OCI-LY1 (cell line): ENCODE measurements at regions not wholly inside any gene's neighbourhood (a gene's known extent, or its start where the extent isn't known, plus 50 kb on each side); places are given as distances from the start of the nearest gene placed in this dataset.

ENCODE experiments used
- EZH2 ChIP-seq: fragments of 200-600 bp; sonication (generic), shearing (Covaris generic); IDR thresholded peaks from 2 replicates; pipeline ENCODE4 v1.8.0; 2017; ENCODE audit warnings: borderline replicate concordance, mixed run types, mild to moderate bottlenecking, antibody characterized with exemption, low read length, moderate library complexity, mixed read lengths
- TF ChIP-seq, protein P1 (sequence below): fragments of 200-600 bp; sonication (generic), shearing (Covaris generic); IDR thresholded peaks from 2 replicates; pipeline ENCODE4 v1.5.1; 2017; ENCODE audit warnings: mild to moderate bottlenecking, antibody characterized with exemption, low read length, moderate library complexity, mixed read lengths

DNA sequence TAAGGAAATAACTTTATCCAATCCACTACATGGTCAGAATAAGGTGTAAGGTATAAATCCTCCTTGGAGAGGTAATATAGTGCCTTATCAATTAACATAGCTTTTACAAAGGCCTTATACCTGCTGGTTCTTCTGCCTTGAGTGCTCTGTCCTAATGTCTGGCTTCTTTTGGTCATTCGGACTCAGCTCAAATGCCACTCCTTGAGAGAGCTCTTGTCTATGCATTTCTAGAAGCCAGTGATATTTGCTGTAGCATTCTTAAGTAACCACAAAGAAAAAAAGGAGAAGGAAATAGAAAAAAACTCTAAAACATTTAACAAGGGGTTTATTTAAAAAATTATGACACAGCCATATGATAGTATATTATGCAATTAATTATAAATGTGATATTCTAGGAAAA lies 444.8 kb upstream of the SLIT2 start:
- TF ChIP-seq, protein P1, sequence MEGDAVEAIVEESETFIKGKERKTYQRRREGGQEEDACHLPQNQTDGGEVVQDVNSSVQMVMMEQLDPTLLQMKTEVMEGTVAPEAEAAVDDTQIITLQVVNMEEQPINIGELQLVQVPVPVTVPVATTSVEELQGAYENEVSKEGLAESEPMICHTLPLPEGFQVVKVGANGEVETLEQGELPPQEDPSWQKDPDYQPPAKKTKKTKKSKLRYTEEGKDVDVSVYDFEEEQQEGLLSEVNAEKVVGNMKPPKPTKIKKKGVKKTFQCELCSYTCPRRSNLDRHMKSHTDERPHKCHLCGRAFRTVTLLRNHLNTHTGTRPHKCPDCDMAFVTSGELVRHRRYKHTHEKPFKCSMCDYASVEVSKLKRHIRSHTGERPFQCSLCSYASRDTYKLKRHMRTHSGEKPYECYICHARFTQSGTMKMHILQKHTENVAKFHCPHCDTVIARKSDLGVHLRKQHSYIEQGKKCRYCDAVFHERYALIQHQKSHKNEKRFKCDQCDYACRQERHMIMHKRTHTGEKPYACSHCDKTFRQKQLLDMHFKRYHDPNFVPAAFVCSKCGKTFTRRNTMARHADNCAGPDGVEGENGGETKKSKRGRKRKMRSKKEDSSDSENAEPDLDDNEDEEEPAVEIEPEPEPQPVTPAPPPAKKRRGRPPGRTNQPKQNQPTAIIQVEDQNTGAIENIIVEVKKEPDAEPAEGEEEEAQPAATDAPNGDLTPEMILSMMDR: no peak
- no peak for TF ChIP-seq EZH2
